ENCODE measurements at regions not wholly inside any gene's neighbourhood (a gene's known extent, or its start where the extent isn't known, plus 50 kb on each side); places are given as distances from the start of the nearest gene placed in this dataset.
"Not testable (repeated sequence)": the region's sequence is repeated elsewhere in the genome, so short reads cannot be mapped to it uniquely, and the experiment has no call there.

DNA sequence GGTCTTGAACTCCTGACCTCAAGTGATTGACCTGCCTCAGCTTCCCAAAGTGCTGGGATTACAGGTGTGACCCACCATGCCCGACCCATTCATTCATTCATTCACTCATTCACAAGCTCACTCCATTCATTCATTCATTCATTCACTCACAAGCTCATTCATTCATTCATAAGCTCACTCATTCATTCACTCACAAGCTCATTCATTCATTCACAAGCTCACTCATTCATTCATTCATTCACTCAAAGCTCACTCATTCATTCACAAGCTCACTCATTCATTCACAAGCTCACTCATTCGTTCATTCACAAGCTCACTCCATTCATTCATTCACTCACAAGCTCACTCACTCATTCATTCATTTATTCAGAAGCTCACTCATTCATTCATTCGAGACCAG is 198.6 kb downstream of the SHOX start:
- Histone ChIP-seq H3K4me3 (ENCODE audit: low read length) (no peak overlapping the region), H3K9me3 (ENCODE audit: control insufficient read depth, insufficient read depth, low read length) (0 out of 2 replicates have a peak, but pooled peaks cover 2% of the 10 kb centered on the region), H3K79me2 (ENCODE audit: control insufficient read depth, low read length) (no peaks in the 10 kb centered on the region), H3K27me3 (ENCODE audit: control insufficient read depth, low read length) (no peaks in the 10 kb centered on the region), H3K36me3 (ENCODE audit: control insufficient read depth, low read length) (no peaks in the 10 kb centered on the region), H3K4me2 (ENCODE audit: low read length) (no peak overlapping the region), H3F3A (ENCODE audit: control insufficient read depth, insufficient read depth) (no peaks in the 10 kb centered on the region), H4K20me1 (ENCODE audit: control insufficient read depth, insufficient read depth, low read depth, low read length) (no peaks in the 10 kb centered on the region), H3K4me1 (ENCODE audit: control insufficient read depth, low read length) (no peaks in the 10 kb centered on the region), H3K9me2 (replicated peaks; ENCODE audit: control insufficient read depth, low read length) (no peaks in the 10 kb centered on the region), H3K27ac (ENCODE audit: low read depth, low read length) (no peak overlapping the region)
- TF ChIP-seq EZH2phosphoT487 (IDR thresholded peaks at IDR 0.05; ENCODE audit: borderline replicate concordance, low read length), result no peak
- TF ChIP-seq, protein P1, sequence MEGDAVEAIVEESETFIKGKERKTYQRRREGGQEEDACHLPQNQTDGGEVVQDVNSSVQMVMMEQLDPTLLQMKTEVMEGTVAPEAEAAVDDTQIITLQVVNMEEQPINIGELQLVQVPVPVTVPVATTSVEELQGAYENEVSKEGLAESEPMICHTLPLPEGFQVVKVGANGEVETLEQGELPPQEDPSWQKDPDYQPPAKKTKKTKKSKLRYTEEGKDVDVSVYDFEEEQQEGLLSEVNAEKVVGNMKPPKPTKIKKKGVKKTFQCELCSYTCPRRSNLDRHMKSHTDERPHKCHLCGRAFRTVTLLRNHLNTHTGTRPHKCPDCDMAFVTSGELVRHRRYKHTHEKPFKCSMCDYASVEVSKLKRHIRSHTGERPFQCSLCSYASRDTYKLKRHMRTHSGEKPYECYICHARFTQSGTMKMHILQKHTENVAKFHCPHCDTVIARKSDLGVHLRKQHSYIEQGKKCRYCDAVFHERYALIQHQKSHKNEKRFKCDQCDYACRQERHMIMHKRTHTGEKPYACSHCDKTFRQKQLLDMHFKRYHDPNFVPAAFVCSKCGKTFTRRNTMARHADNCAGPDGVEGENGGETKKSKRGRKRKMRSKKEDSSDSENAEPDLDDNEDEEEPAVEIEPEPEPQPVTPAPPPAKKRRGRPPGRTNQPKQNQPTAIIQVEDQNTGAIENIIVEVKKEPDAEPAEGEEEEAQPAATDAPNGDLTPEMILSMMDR (IDR thresholded peaks at IDR 0.05; ENCODE audit: low read depth, low read length, poor library complexity, severe bottlenecking), result no peak

DNA sequence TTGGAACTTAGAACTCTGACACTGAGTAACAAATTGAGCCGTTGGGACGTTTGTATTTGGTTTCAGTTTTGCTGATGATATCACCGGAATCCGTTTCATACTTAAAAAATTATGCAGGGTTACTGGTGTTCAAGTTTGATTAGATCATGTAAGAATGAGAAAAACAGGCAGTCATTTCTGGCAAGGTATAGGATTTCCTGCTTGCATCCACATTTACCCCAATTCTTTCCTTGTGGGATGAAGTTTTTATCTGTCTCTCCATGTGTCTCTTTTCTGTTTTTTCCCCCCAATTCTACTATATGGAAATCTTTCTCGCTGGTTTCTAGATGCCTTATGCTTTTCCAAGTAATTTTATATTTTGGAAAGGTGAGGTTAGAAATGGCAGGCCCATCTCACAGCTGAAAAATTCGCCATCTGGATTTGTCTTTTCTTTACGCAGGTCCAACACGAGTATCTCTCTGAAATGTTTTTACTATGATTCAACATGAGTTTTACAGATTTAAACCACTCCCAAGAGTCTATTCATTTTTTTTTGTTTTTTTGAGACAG is 197.9 kb downstream of the SHOX start:
- Histone ChIP-seq H3K9me2 (replicated peaks; ENCODE audit: control insufficient read depth, low read length) (no peaks in the 10 kb centered on the region), H3K4me3 (ENCODE audit: low read length) (no peak overlapping the region), H3K4me2 (ENCODE audit: low read length) (no peak overlapping the region), H3K79me2 (ENCODE audit: control insufficient read depth, low read length) (no peaks in the 10 kb centered on the region), H3F3A (ENCODE audit: control insufficient read depth, insufficient read depth) (no peaks in the 10 kb centered on the region), H3K27me3 (ENCODE audit: control insufficient read depth, low read length) (no peaks in the 10 kb centered on the region), H3K4me1 (ENCODE audit: control insufficient read depth, low read length) (no peaks in the 10 kb centered on the region), H4K20me1 (ENCODE audit: control insufficient read depth, insufficient read depth, low read depth, low read length) (no peaks in the 10 kb centered on the region), H3K27ac (ENCODE audit: low read depth, low read length) (no peak overlapping the region), H3K36me3 (ENCODE audit: control insufficient read depth, low read length) (no peaks in the 10 kb centered on the region), H3K9me3 (ENCODE audit: control insufficient read depth, insufficient read depth, low read length) (0 out of 2 replicates have a peak, but pooled peaks cover 2% of the 10 kb centered on the region)
- TF ChIP-seq, protein P1 (IDR thresholded peaks at IDR 0.05; ENCODE audit: low read depth, low read length, poor library complexity, severe bottlenecking), result no peak
- no peak for TF ChIP-seq EZH2phosphoT487 (IDR thresholded peaks at IDR 0.05; ENCODE audit: borderline replicate concordance, low read length)

DNA sequence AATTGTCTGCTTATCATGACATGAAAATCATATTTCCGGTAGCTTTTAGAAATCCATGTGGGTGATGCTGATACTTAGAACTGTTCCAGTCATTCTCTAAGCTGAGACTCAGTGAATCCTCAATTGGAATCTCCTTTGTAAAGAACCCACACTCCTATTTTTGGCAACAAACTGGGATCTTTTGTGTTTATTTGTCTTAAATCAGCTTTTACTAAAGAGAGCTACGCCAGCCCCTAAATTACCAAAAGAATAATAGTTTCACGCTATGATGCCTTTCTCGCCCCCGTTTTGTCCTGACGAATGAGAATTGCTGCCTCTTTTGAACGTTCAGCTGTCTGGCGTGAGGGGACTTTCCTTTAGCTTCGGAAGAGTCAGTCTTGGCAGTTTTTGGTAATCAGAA is 195.9 kb downstream of the SHOX start:
- TF ChIP-seq EZH2phosphoT487 (IDR thresholded peaks at IDR 0.05; ENCODE audit: borderline replicate concordance, low read length), result no peak
- H3K27ac ChIP-seq (ENCODE audit: low read depth, low read length), result no peak overlapping the region
- no peaks in the 10 kb centered on the region for H3F3A ChIP-seq (ENCODE audit: control insufficient read depth, insufficient read depth)
- H3K36me3 ChIP-seq (ENCODE audit: control insufficient read depth, low read length), result no peaks in the 10 kb centered on the region
- no peak overlapping the region for H3K4me3 ChIP-seq (ENCODE audit: low read length)
- H3K9me3 ChIP-seq (ENCODE audit: control insufficient read depth, insufficient read depth, low read length), result 0 out of 2 replicates have a peak, but pooled peaks cover 2% of the 10 kb centered on the region
- no peaks in the 10 kb centered on the region for H3K4me1 ChIP-seq (ENCODE audit: control insufficient read depth, low read length)
- H3K27me3 ChIP-seq (ENCODE audit: control insufficient read depth, low read length), result no peaks in the 10 kb centered on the region
- H3K9me2 ChIP-seq (replicated peaks; ENCODE audit: control insufficient read depth, low read length), result no peaks in the 10 kb centered on the region
- H3K79me2 ChIP-seq (ENCODE audit: control insufficient read depth, low read length), result no peaks in the 10 kb centered on the region
- H3K4me2 ChIP-seq (ENCODE audit: low read length), result no peak overlapping the region
- H4K20me1 ChIP-seq (ENCODE audit: control insufficient read depth, insufficient read depth, low read depth, low read length), result no peaks in the 10 kb centered on the region

DNA sequence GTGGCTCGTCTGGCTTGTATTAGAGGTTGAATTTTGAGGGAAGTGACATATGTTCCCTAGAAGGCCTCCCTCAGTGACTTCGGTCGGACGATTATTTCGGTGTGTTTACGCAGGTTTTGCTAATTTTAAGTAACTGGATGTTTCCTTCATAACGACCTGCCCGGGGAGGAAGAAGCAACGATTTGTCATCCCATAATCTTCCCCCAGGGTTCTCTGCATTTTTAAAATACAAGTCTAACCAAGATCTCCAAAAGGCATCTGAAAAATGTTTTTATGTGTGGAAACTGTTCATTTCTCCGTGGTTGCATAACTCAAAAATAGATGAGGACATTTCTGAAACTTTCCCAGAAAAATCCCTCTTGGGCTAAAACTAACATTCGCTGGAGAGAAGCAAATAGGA is 195.4 kb downstream of the SHOX start:
- H3K79me2 ChIP-seq (ENCODE audit: control insufficient read depth, low read length), result no peaks in the 10 kb centered on the region
- H3K27ac ChIP-seq (ENCODE audit: low read depth, low read length), result no peak overlapping the region
- H3K4me1 ChIP-seq (ENCODE audit: control insufficient read depth, low read length), result no peaks in the 10 kb centered on the region
- no peaks in the 10 kb centered on the region for H3F3A ChIP-seq (ENCODE audit: control insufficient read depth, insufficient read depth)
- 0 out of 2 replicates have a peak, but pooled peaks cover 2% of the 10 kb centered on the region for H3K9me3 ChIP-seq (ENCODE audit: control insufficient read depth, insufficient read depth, low read length)
- no peaks in the 10 kb centered on the region for H4K20me1 ChIP-seq (ENCODE audit: control insufficient read depth, insufficient read depth, low read depth, low read length)
- no peak for TF ChIP-seq EZH2phosphoT487 (IDR thresholded peaks at IDR 0.05; ENCODE audit: borderline replicate concordance, low read length)
- TF ChIP-seq, protein P1 (IDR thresholded peaks at IDR 0.05; ENCODE audit: low read depth, low read length, poor library complexity, severe bottlenecking), result no peak
- no peaks in the 10 kb centered on the region for H3K36me3 ChIP-seq (ENCODE audit: control insufficient read depth, low read length)
- H3K27me3 ChIP-seq (ENCODE audit: control insufficient read depth, low read length), result no peaks in the 10 kb centered on the region
- H3K4me3 ChIP-seq (ENCODE audit: low read length), result no peak overlapping the region
- no peak overlapping the region for H3K4me2 ChIP-seq (ENCODE audit: low read length)
- no peaks in the 10 kb centered on the region for H3K9me2 ChIP-seq (replicated peaks; ENCODE audit: control insufficient read depth, low read length)

DNA sequence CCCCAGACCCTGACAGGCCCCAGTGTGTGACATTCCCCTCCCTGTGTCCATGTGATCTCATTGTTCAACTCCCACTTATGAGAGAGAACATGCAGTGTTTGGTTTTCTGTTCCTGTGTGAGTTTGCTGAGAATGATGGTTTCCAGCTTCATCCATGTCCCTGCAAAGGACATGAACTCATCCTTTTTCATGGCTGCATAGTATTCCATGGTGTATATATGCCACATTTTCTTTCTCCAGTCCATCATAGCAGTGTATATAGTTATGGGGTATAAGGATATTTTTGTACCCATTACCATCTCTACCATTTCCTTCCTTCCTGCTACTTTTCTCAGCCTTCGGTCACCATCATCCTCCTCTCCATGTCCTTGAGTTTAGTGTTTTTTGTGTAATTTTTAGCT is 192.5 kb downstream of the SHOX start:
- H3F3A ChIP-seq (ENCODE audit: control insufficient read depth, insufficient read depth); H3K79me2 ChIP-seq (ENCODE audit: control insufficient read depth, low read length); H3K9me2 ChIP-seq (replicated peaks; ENCODE audit: control insufficient read depth, low read length); H3K4me1 ChIP-seq (ENCODE audit: control insufficient read depth, low read length); H3K27me3 ChIP-seq (ENCODE audit: control insufficient read depth, low read length); H3K9me3 ChIP-seq (ENCODE audit: control insufficient read depth, insufficient read depth, low read length); H3K4me3 ChIP-seq (ENCODE audit: low read length); H3K27ac ChIP-seq (ENCODE audit: low read depth, low read length); H3K4me2 ChIP-seq (ENCODE audit: low read length); H3K36me3 ChIP-seq (ENCODE audit: control insufficient read depth, low read length); H4K20me1 ChIP-seq (ENCODE audit: control insufficient read depth, insufficient read depth, low read depth, low read length): not testable (repeated sequence)

All from DOHH2 (cell line).